ENCODE measurements at regions not wholly inside any gene's neighbourhood (a gene's known extent, or its start where the extent isn't known, plus 50 kb on each side); places are given as distances from the start of the nearest gene placed in this dataset.

DNA sequence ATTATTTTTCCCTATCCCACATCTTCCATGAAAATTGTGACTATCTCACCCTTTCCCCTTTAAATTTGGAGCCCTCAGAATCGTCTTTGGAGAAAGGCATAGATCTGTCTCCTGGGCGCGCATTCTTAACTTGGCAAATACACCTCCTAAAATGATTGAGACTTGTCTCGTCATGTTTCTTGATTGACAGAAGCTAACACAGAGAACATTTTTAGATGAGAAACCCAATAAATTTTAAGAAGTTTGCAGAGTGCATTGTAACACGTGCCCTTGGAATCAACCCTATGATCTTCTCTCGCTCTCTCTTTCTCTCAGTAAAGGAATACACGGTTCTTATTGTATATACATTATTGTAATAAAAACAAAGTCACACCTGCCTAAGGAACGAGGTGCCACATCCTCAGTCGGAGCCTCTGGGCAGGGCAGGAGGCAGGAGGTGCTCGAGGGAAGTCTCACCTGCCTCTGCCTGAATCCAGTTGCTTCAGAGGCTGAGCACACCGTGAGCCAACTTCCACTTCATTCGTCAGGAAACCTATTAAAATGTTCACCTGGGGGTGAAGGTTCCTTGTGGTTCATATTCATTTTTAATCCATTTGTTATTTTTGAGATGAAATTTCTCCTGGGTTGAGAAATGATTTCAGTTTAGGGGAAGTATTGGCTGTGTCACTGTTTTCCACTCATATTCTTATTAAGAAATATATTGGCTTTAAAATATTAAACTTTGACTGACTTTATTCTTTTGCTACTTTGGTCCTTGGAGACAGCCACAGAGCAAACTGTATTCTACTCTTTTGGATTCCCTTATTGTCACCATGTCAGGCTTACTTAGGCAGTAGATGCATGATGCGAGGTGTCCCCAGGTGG lies 90.5 kb upstream of the THBS2 start:
- H3K79me2 ChIP-seq (ENCODE audit: control insufficient read depth, insufficient read depth, low read length) = no peaks in the 10 kb centered on the region
- no peaks in the 10 kb centered on the region for H3K27me3 ChIP-seq (replicated peaks in 1 of 2; ENCODE audit: control insufficient read depth in 2 of 2, insufficient read depth in 2 of 2, low read length in 1 of 2)
- H3K4me3 ChIP-seq = no peak overlapping the region
- intact Hi-C loops (cut with micrococcal nuclease; ENCODE audit: unreplicated experiment) (no loop called here), in situ Hi-C loops (cut with MboI) (no loop called here)
- H3K36me3 ChIP-seq (ENCODE audit: control insufficient read depth in 2 of 2, insufficient read depth in 2 of 2, low read length in 1 of 2) = no peaks in the 10 kb centered on the region
- DNase-seq (ENCODE audit: low read depth, low spot score) (no peak), FAIRE-seq (no peak), ATAC-seq (no peak)
- no peaks in the 10 kb centered on the region for H4K20me1 ChIP-seq (ENCODE audit: control insufficient read depth, insufficient read depth)
- no peak overlapping the region for H3K4me2 ChIP-seq (ENCODE audit: control insufficient read depth, insufficient read depth)
- no peaks in the 10 kb centered on the region for H3K4me1 ChIP-seq (ENCODE audit: control insufficient read depth, insufficient read depth, low read length)
- no peak overlapping the region for H3K27ac ChIP-seq (ENCODE audit: control insufficient read depth, insufficient read depth)
- no peak overlapping the region for H2AFZ ChIP-seq (ENCODE audit: control insufficient read depth, low read depth, low read length)
- TF ChIP-seq JUND (IDR thresholded peaks at IDR 0.05; ENCODE audit: low read depth, low read length) (no peak), SREBF2 (IDR thresholded peaks at IDR 0.05; ENCODE audit: low read length) (no peak), TAF1 (IDR thresholded peaks at IDR 0.05; ENCODE audit: borderline replicate concordance, low read depth, low read length) (no peak), STAT3 (IDR thresholded peaks at IDR 0.05; ENCODE audit: low read depth, low read length) (no peak), ZNF217 (IDR thresholded peaks at IDR 0.05) (no peak), WRNIP1 (IDR thresholded peaks at IDR 0.05; ENCODE audit: borderline replicate concordance, low read depth, low read length) (no peak), NR2C2 (IDR thresholded peaks at IDR 0.05; ENCODE audit: borderline replicate concordance, control insufficient read depth, insufficient read length, low read depth) (no peak), ATF7 (IDR thresholded peaks at IDR 0.05; ENCODE audit: low read depth) (no peak), SIN3A (IDR thresholded peaks at IDR 0.05; ENCODE audit: low read depth, low read length) (no peak), RB1 (IDR thresholded peaks at IDR 0.05; ENCODE audit: borderline replicate concordance) (no peak), KLF5 (IDR thresholded peaks at IDR 0.05; ENCODE audit: partially characterized antibody) (no peak), KDM1A (IDR thresholded peaks at IDR 0.05; ENCODE audit: borderline replicate concordance) (no peak), MXI1 (IDR thresholded peaks at IDR 0.05; ENCODE audit: low read depth, low read length) (no peak), USF1 (IDR thresholded peaks at IDR 0.05; ENCODE audit: borderline replicate concordance, extremely low read length, insufficient read depth, low read depth, low read length) (no peak), PKNOX1 (IDR thresholded peaks at IDR 0.05) (no peak), ZNF384 (IDR thresholded peaks at IDR 0.05; ENCODE audit: borderline replicate concordance, low read depth, low read length) (no peak), ASH2L (IDR thresholded peaks at IDR 0.05; ENCODE audit: borderline replicate concordance, low read depth) (no peak), BHLHE40 (IDR thresholded peaks at IDR 0.05; ENCODE audit: borderline replicate concordance in 1 of 2, low read depth in 2 of 2, low read length in 1 of 2) (no peak)
- TF ChIP-seq, protein P1, sequence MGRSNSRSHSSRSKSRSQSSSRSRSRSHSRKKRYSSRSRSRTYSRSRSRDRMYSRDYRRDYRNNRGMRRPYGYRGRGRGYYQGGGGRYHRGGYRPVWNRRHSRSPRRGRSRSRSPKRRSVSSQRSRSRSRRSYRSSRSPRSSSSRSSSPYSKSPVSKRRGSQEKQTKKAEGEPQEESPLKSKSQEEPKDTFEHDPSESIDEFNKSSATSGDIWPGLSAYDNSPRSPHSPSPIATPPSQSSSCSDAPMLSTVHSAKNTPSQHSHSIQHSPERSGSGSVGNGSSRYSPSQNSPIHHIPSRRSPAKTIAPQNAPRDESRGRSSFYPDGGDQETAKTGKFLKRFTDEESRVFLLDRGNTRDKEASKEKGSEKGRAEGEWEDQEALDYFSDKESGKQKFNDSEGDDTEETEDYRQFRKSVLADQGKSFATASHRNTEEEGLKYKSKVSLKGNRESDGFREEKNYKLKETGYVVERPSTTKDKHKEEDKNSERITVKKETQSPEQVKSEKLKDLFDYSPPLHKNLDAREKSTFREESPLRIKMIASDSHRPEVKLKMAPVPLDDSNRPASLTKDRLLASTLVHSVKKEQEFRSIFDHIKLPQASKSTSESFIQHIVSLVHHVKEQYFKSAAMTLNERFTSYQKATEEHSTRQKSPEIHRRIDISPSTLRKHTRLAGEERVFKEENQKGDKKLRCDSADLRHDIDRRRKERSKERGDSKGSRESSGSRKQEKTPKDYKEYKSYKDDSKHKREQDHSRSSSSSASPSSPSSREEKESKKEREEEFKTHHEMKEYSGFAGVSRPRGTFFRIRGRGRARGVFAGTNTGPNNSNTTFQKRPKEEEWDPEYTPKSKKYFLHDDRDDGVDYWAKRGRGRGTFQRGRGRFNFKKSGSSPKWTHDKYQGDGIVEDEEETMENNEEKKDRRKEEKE (IDR thresholded peaks at IDR 0.05) = no peak
- ChIA-PET POLR2A (no interaction called here), RAD21 (ENCODE audit: unreplicated experiment) (no interaction called here), CTCF (no interaction called here), SMC1A (ENCODE audit: uncharacterized antibody, unreplicated experiment) (no interaction called here)
- no peak overlapping the region for H3K9ac ChIP-seq (ENCODE audit: control insufficient read depth, insufficient read depth, low read length)
- BruUV-seq (replicated peaks) = no TSS peak
- WGBS (ENCODE audit: insufficient coverage, insufficient replicate concordance, low lambda C conversion rate, missing lambda C conversion rate) = 26% methylated on average over 13 of the region's 13 CpGs
- no peaks in the 10 kb centered on the region for H3K9me3 ChIP-seq (replicated peaks; ENCODE audit: control insufficient read depth, insufficient read depth, low read length)
